Tibial nerve (tissue), 4 donors: ENCODE measurements at regions not wholly inside any gene's neighbourhood (a gene's known extent, or its start where the extent isn't known, plus 50 kb on each side); places are given as distances from the start of the nearest gene placed in this dataset.

Source experiments
- DNase-seq, 2 donors: peaks; one replicate each; pipeline ENCODE4 v3.0.0-alpha.2; 2019; ENCODE audit warnings: low spot score in 2 of 2
- H3K27ac ChIP-seq, 4 donors: fragments of 200-600 bp; sonication (generic) in 3 of 4; one replicate each; pipeline ENCODE4 v1.5.1; 2017 to 2019; ENCODE audit warnings: mild to moderate bottlenecking in 1 of 4
- H3K27me3 ChIP-seq, 2 donors: fragments of 200-600 bp; sonication (generic) in 1 of 2; one replicate each; pipeline versions ENCODE4 v1.5.1 to v1.6.0; 2017 to 2019
- H3K36me3 ChIP-seq, 3 donors: fragments of 200-600 bp; sonication (generic); one replicate each; pipeline ENCODE4 v1.5.1; 2018 to 2019
- H3K4me1 ChIP-seq, 4 donors: fragments of 200-600 bp; sonication (generic) in 3 of 4; one replicate each; pipeline ENCODE4 v1.5.1; 2017 to 2019
- H3K4me3 ChIP-seq, 4 donors: fragments of 200-600 bp; sonication (generic) in 3 of 4; one replicate each; pipeline ENCODE4 v1.5.1; 2017 to 2019; ENCODE audit warnings: mild to moderate bottlenecking in 1 of 4, moderate library complexity in 1 of 4
- H3K9me3 ChIP-seq, 4 donors: fragments of 200-600 bp; sonication (generic) in 3 of 4; one replicate each; pipeline ENCODE4 v1.5.1; 2017 to 2019
- CTCF ChIP-seq, 5 experiments: fragments of 200-600 bp in 3 of 5; fragments of 450-650 bp in 2 of 5; sonication (generic) in 3 of 5; IDR thresholded peaks; one replicate each; pipeline ENCODE4 v1.5.1; 2016 to 2019; ENCODE audit warnings: antibody characterized with exemption in 5 of 5, mild to moderate bottlenecking in 3 of 5, moderate library complexity in 2 of 5
- EP300 ChIP-seq, 2 donors: sonication (generic); formaldehyde crosslinking; IDR thresholded peaks; one replicate each; pipeline ENCODE4 v1.6.1; 2017; ENCODE audit warnings: antibody characterized with exemption in 2 of 2, mild to moderate bottlenecking in 1 of 2
- POLR2A ChIP-seq, 2 donors: fragments of 450-650 bp; IDR thresholded peaks; one replicate each; pipeline ENCODE4 v1.6.1; 2017; ENCODE audit warnings: antibody characterized with exemption in 2 of 2, mild to moderate bottlenecking in 2 of 2, moderate library complexity in 2 of 2
- WGBS, 2 donors: methylation state at CpG; one replicate each; pipeline ENCODE4 v1.1.5; 2018; 5-methylcytosine and 5-hydroxymethylcytosine counted together

- H3K9me3 ChIP-seq: no peaks in the 10 kb centered on the region
- H3K4me1 ChIP-seq: no peaks in the 10 kb centered on the region
- WGBS, 2 donors: 49 to 77% methylated on average over 3 of the region's 3 CpGs
- H3K27ac ChIP-seq: no peak overlapping the region
- H3K27me3 ChIP-seq: no peaks in the 10 kb centered on the region
- no peak overlapping the region for H3K4me3 ChIP-seq
- no peak for DNase-seq
- TF ChIP-seq EP300 (IDR thresholded peaks at IDR 0.05): no peak
- TF ChIP-seq POLR2A (IDR thresholded peaks at IDR 0.05): no peak
- no peak for TF ChIP-seq CTCF (IDR thresholded peaks at IDR 0.05)
- H3K36me3 ChIP-seq: no peaks in the 10 kb centered on the region
Observed at GRCh38 chr11:112394304-112394703, 133.6 kb upstream of the PLET1 start.

- TF ChIP-seq POLR2A (IDR thresholded peaks at IDR 0.05) (no peak), EP300 (IDR thresholded peaks at IDR 0.05) (no peak), CTCF (IDR thresholded peaks at IDR 0.05) (no peak)
- no peaks in the 10 kb centered on the region for H3K27me3 ChIP-seq
- 82 to 87% methylated on average over 2 of the region's 2 CpGs for WGBS, 2 donors
- H3K9me3 ChIP-seq: no peaks in the 10 kb centered on the region
- no peak overlapping the region for H3K27ac ChIP-seq
- H3K4me3 ChIP-seq: no peak overlapping the region
- no peak for DNase-seq
- H3K4me1 ChIP-seq: no peaks in the 10 kb centered on the region
- no peaks in the 10 kb centered on the region for H3K36me3 ChIP-seq
Observed at GRCh38 chr11:112396076-112396475, 135.4 kb upstream of the PLET1 start.

- WGBS, 2 donors: 51 to 52% methylated on average over 9 of the region's 9 CpGs
- TF ChIP-seq POLR2A (IDR thresholded peaks at IDR 0.05) (no peak), EP300 (IDR thresholded peaks at IDR 0.05) (no peak), CTCF (IDR thresholded peaks at IDR 0.05) (no peak)
- Histone ChIP-seq H3K27ac (no peak overlapping the region), H3K36me3 (no peaks in the 10 kb centered on the region), H3K9me3 (no peaks in the 10 kb centered on the region), H3K4me3 (no peak overlapping the region), H3K4me1 (no peaks in the 10 kb centered on the region), H3K27me3 (no peaks in the 10 kb centered on the region)
- no peak for DNase-seq
Observed at GRCh38 chr11:112398798-112399478, 138.3 kb upstream of the PLET1 start.

- Histone ChIP-seq H3K4me1 (no peaks in the 10 kb centered on the region), H3K4me3 (no peak overlapping the region), H3K27ac (no peak overlapping the region), H3K9me3 (no peaks in the 10 kb centered on the region), H3K36me3 (no peaks in the 10 kb centered on the region), H3K27me3 (no peaks in the 10 kb centered on the region)
- 47 to 63% methylated on average over 5 to 7 of the region's 7 CpGs for WGBS, 2 donors
- no peak for DNase-seq
- TF ChIP-seq CTCF (IDR thresholded peaks at IDR 0.05) (no peak), EP300 (IDR thresholded peaks at IDR 0.05) (no peak), POLR2A (IDR thresholded peaks at IDR 0.05) (no peak)
Observed at GRCh38 chr11:112400476-112401014, 139.9 kb upstream of the PLET1 start.

GRCh38 chr11:112401036-112401769, 140.5 kb upstream of the PLET1 start:
- WGBS, 2 donors: 68 to 80% methylated on average over 7 of the region's 7 CpGs
- no peaks in the 10 kb centered on the region for H3K9me3 ChIP-seq
- DNase-seq: no peak

More at GRCh38 chr11:112401036-112401769, 140.5 kb upstream of the PLET1 start:
- Histone ChIP-seq H3K27me3 (no peaks in the 10 kb centered on the region), H3K27ac (no peak overlapping the region), H3K36me3 (no peaks in the 10 kb centered on the region), H3K4me3 (no peak overlapping the region), H3K4me1 (no peaks in the 10 kb centered on the region)
- TF ChIP-seq CTCF (IDR thresholded peaks at IDR 0.05) (no peak), EP300 (IDR thresholded peaks at IDR 0.05) (no peak), POLR2A (IDR thresholded peaks at IDR 0.05) (no peak)
